NB4 (cell line): ENCODE measurements at regions not wholly inside any gene's neighbourhood (a gene's known extent, or its start where the extent isn't known, plus 50 kb on each side); places are given as distances from the start of the nearest gene placed in this dataset.

Source experiments
- MYC ChIP-seq: IDR thresholded peaks from 2 replicates; pipeline ENCODE4 v1.6.1; 2011; ENCODE audit warnings: low read depth, low read length
- POLR2A ChIP-seq: IDR thresholded peaks from 2 replicates; pipeline ENCODE4 v1.6.1; 2011; ENCODE audit warnings: mild to moderate bottlenecking; ENCODE audit not compliant: insufficient read length; ENCODE audit errors: extremely low read depth
- TF ChIP-seq, protein P1 (sequence below): IDR thresholded peaks from 2 replicates; pipeline ENCODE4 v1.6.1; 2011; ENCODE audit warnings: low read depth, low read length
- TF ChIP-seq, protein P2 (sequence below): IDR thresholded peaks from one replicate; pipeline ENCODE4 v1.5.1; 2012; ENCODE audit warnings: low read depth, low read length

DNA sequence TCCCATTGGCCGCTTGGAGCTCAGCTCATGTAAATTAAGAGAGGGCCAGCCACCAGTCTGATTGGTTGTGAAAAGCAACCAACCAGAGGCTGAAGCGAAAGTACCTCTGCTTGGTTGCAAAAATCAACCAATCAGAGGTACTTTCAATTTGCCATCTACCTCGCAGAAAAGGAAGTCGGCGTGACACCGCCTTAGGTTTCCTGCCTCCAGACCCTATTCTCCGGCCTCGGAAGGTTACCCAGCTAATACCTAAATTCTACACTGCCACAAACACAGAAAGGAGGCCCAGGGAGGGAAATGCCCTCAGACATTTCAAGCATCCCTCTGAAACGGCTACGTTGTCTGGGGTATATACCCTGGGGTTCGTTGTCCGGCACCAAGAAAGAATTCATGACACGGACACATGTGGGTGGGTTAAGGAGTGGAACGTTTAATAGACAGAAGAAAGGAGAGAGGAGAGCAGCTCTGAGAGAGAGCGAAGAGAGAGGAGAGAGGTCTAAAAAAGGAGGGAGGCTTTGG, 481.3 kb downstream of the TMEM114 start:
- TF ChIP-seq, protein P1, sequence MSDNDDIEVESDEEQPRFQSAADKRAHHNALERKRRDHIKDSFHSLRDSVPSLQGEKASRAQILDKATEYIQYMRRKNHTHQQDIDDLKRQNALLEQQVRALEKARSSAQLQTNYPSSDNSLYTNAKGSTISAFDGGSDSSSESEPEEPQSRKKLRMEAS, result no peak
- TF ChIP-seq, protein P2, sequence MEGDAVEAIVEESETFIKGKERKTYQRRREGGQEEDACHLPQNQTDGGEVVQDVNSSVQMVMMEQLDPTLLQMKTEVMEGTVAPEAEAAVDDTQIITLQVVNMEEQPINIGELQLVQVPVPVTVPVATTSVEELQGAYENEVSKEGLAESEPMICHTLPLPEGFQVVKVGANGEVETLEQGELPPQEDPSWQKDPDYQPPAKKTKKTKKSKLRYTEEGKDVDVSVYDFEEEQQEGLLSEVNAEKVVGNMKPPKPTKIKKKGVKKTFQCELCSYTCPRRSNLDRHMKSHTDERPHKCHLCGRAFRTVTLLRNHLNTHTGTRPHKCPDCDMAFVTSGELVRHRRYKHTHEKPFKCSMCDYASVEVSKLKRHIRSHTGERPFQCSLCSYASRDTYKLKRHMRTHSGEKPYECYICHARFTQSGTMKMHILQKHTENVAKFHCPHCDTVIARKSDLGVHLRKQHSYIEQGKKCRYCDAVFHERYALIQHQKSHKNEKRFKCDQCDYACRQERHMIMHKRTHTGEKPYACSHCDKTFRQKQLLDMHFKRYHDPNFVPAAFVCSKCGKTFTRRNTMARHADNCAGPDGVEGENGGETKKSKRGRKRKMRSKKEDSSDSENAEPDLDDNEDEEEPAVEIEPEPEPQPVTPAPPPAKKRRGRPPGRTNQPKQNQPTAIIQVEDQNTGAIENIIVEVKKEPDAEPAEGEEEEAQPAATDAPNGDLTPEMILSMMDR, result no peak
- TF ChIP-seq POLR2A (no peak), MYC (no peak)
